GM12865 (cell line): ENCODE measurements at regions not wholly inside any gene's neighbourhood (a gene's known extent, or its start where the extent isn't known, plus 50 kb on each side); places are given as distances from the start of the nearest gene placed in this dataset.
A peak's percentile ranks its signal among the peaks of the same experiment; 100 is the strongest.

Experiments
- DNase-seq: peaks from one replicate; pipeline ENCODE4 v3.0.0; 2010; ENCODE audit warnings: low read depth
- H3K4me3 ChIP-seq: 2 replicates; pipeline ENCODE4 v1.5.1; 2011; ENCODE audit warnings: mild to moderate bottlenecking, low read depth, low read length, control low read depth
- CTCF ChIP-seq: IDR thresholded peaks from 2 replicates; pipeline ENCODE4 v1.5.1; 2011; ENCODE audit warnings: low read length, control low read depth, low read depth, inconsistent platforms; ENCODE audit not compliant: insufficient read depth; ENCODE audit errors: missing control alignments

GRCh38 chr1:14112613-14113012, 412.6 kb downstream of the PRDM2 start:
- DNase-seq: no peak
- no peak for TF ChIP-seq CTCF
- H3K4me3 ChIP-seq: no peak overlapping the region

GRCh38 chr1:14113271-14113670, 413.3 kb downstream of the PRDM2 start:
- no peak overlapping the region for H3K4me3 ChIP-seq
- DNase-seq: no peak
- no peak for TF ChIP-seq CTCF

GRCh38 chr1:14113841-14114567, 414.0 kb downstream of the PRDM2 start:
- DNase-seq: peak; percentile 41
- no peak overlapping the region for H3K4me3 ChIP-seq
- TF ChIP-seq CTCF: peak; percentile 44

GRCh38 chr1:14115976-14116375, 416.0 kb downstream of the PRDM2 start:
- no peak overlapping the region for H3K4me3 ChIP-seq
- no peak for TF ChIP-seq CTCF

GRCh38 chr1:14117700-14118099, 417.7 kb downstream of the PRDM2 start:
- no peak overlapping the region for H3K4me3 ChIP-seq
- DNase-seq: no peak
- no peak for TF ChIP-seq CTCF

More at GRCh38 chr1:14115976-14116375, 416.0 kb downstream of the PRDM2 start:
- DNase-seq: no peak

- TF ChIP-seq CTCF: no peak
- H3K4me3 ChIP-seq: no peak overlapping the region
- DNase-seq: no peak
These were observed 418.9 kb downstream of the PRDM2 start for GRCh38 chr1:14118691-14119485.
